Activated CD4-positive, alpha-beta T cell treated with anti-CD3 and anti-CD28 coated beads, Interleukin-2, amount 10 ng/mL, durations not matched to agents 7 days and 5 days (primary cell): ENCODE measurements at regions not wholly inside any gene's neighbourhood (a gene's known extent, or its start where the extent isn't known, plus 50 kb on each side); places are given as distances from the start of the nearest gene placed in this dataset.

ENCODE experiments used
- CTCF ChIA-PET: fragments of 350-600 bp; sonication (Branson Sonifier 250); formaldehyde crosslinking; loops from one replicate; lab custom pipeline; 2021; ENCODE audit warnings: antibody characterized with exemption; lab: Charles Lee
- POLR2A ChIA-PET: fragments of 350-600 bp; sonication (Branson Sonifier 250); formaldehyde crosslinking; loops from one replicate; lab custom pipeline; 2021; ENCODE audit warnings: antibody characterized with exemption; lab: Charles Lee
- DNase-seq: peaks from one replicate; pipeline ENCODE4 v3.0.0-alpha.2; 2020
- H3K27ac Mint-ChIP-seq: one replicate; pipeline ENCODE4 v1.8.0; 2021; ENCODE audit warnings: mild to moderate bottlenecking, moderate library complexity, mixed read lengths
- H3K27me3 Mint-ChIP-seq: one replicate; pipeline ENCODE4 v1.8.0; 2021; ENCODE audit warnings: mixed read lengths
- H3K36me3 Mint-ChIP-seq: one replicate; pipeline ENCODE4 v1.8.0; 2021; ENCODE audit warnings: low read depth, mixed read lengths
- H3K4me1 Mint-ChIP-seq: one replicate; pipeline ENCODE4 v1.8.0; 2021; ENCODE audit warnings: mixed read lengths
- H3K4me3 Mint-ChIP-seq: one replicate; pipeline ENCODE4 v1.8.0; 2021; ENCODE audit warnings: mild to moderate bottlenecking, moderate library complexity, mixed read lengths
- H3K9me3 Mint-ChIP-seq: one replicate; pipeline ENCODE4 v1.8.0; 2021; ENCODE audit warnings: mixed read lengths

DNA sequence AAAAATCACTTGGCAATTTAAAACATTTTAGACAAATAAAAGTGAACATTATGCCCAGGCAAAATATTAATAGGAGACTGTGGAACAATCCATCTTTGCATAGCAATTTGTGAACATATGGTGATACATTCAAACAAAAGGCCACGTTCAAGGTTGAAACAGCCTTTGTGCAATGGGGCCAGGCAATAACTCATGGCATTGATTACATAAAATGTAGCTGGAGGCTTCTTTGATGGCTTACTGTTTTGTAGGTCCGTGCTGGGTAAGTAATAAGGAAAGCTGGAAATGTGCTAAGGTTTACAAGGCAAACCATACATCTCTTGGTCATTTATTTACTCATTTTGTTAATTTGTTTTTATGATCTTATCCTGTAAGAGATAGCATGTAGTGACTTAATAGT is 651.8 kb downstream of the KCTD16 start:
- Mint-ChIP-seq H3K4me1 (no peaks in the 10 kb centered on the region), H3K27ac (no peak overlapping the region), H3K27me3 (no peaks in the 10 kb centered on the region), H3K36me3 (no peaks in the 10 kb centered on the region), H3K9me3 (no peaks in the 10 kb centered on the region), H3K4me3 (no peak overlapping the region)
- no peak for DNase-seq
- CTCF ChIA-PET: no interaction called here
- POLR2A ChIA-PET: no interaction called here

DNA sequence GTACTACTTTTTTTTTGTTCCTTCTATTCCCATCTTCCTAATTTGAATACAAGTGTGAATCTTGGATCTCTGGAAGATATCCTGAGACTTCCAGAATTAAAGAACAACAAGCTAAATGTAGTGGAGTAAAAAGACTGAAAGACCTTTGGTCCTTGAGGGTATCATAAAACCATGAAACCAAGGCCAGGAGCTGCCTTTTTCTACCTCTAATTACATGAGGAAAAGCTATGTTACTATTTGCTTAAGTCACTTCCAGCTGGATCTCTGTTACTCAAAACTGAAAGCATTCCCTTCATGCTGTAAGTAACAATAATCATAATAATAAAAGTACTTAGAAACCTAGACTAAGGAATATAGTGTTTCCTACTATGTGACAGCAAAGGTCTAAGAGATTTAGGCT is 649.6 kb downstream of the KCTD16 start:
- H3K27me3 Mint-ChIP-seq: no peaks in the 10 kb centered on the region
- ChIA-PET POLR2A (no interaction called here), CTCF (no interaction called here)
- no peak for DNase-seq
- H3K9me3 Mint-ChIP-seq: no peaks in the 10 kb centered on the region
- no peak overlapping the region for H3K27ac Mint-ChIP-seq
- H3K36me3 Mint-ChIP-seq: no peaks in the 10 kb centered on the region
- H3K4me3 Mint-ChIP-seq: no peak overlapping the region
- H3K4me1 Mint-ChIP-seq: no peaks in the 10 kb centered on the region

DNA sequence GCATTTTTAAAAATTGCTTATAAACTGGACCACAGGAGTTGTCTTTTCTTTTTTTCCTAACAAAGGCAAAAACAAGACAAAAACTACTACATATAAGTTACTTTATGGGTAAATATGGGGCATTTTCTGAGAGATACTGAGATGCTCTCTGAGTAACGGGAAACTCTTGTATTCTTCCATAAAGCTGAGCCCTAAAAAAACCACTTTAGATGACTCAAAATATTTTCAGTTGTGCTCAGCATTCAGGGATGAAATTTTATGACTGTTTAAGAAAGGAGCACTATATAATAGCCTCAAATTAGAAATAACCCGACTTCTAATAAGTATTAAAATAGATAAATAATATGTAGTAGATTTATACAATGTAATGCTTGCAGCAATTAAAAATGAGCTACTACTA is 644.5 kb downstream of the KCTD16 start:
- no peak overlapping the region for H3K4me3 Mint-ChIP-seq
- H3K27me3 Mint-ChIP-seq: no peaks in the 10 kb centered on the region
- ChIA-PET CTCF (no interaction called here), POLR2A (no interaction called here)
- no peaks in the 10 kb centered on the region for H3K4me1 Mint-ChIP-seq
- H3K9me3 Mint-ChIP-seq: no peaks in the 10 kb centered on the region
- H3K36me3 Mint-ChIP-seq: no peaks in the 10 kb centered on the region
- DNase-seq: no peak
- H3K27ac Mint-ChIP-seq: no peak overlapping the region

GRCh38 chr5:144812763-144813162 is 642.1 kb downstream of the KCTD16 start:
- Mint-ChIP-seq H3K27ac (no peak overlapping the region), H3K27me3 (no peaks in the 10 kb centered on the region), H3K4me1 (no peaks in the 10 kb centered on the region), H3K4me3 (no peak overlapping the region), H3K36me3 (no peaks in the 10 kb centered on the region), H3K9me3 (no peaks in the 10 kb centered on the region)
- ChIA-PET POLR2A (no interaction called here), CTCF (no interaction called here)
- no peak for DNase-seq

DNA sequence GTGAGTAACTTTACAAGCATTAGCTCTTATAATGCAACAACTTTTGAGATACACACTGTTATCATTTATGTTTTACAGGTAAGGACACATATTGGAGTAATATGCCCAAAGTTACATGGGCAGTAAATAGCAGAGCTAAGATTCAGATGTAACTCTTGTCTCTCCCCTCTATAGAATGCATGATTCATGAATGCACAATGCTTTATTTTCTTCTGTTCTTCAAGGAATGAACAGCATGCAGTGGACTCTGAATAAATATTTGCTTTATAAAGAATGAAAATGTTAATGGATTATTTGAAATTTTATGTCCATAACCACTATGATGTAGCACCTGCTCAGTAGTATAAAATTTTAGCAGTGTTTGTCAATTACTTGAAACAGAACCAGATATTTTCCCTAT is 629.5 kb downstream of the KCTD16 start:
- no peak overlapping the region for H3K27ac Mint-ChIP-seq
- peaks cover 3% of the 10 kb centered on the region for H3K9me3 Mint-ChIP-seq
- H3K27me3 Mint-ChIP-seq: no peaks in the 10 kb centered on the region
- H3K36me3 Mint-ChIP-seq: no peaks in the 10 kb centered on the region
- H3K4me3 Mint-ChIP-seq: no peak overlapping the region
- ChIA-PET CTCF (no interaction called here), POLR2A (no interaction called here)
- DNase-seq: no peak
- no peaks in the 10 kb centered on the region for H3K4me1 Mint-ChIP-seq

DNA sequence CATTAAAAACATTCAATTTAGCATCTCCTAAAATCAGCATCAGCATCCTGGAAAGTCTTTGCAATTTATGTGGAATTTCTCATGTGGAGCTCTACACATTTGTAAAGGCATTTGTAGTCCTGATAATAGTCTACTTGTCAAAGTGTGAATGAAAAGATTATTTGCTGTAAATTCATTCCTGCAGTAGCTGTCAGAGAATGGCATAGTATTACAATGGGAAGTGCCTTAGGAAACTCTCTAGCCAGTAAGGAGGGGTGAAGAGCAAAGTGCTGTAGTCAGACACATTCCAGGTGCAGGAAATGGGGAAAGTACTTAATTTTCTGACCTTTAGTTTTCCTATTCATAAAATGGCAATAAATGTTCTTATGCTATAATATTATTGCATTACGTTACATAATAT is 627.9 kb downstream of the KCTD16 start:
- Mint-ChIP-seq H3K36me3 (no peaks in the 10 kb centered on the region), H3K4me1 (no peaks in the 10 kb centered on the region), H3K9me3 (peaks cover 3% of the 10 kb centered on the region), H3K4me3 (no peak overlapping the region), H3K27ac (no peak overlapping the region), H3K27me3 (no peaks in the 10 kb centered on the region)
- DNase-seq: no peak
- POLR2A ChIA-PET: no interaction called here
- CTCF ChIA-PET: no interaction called here

DNA sequence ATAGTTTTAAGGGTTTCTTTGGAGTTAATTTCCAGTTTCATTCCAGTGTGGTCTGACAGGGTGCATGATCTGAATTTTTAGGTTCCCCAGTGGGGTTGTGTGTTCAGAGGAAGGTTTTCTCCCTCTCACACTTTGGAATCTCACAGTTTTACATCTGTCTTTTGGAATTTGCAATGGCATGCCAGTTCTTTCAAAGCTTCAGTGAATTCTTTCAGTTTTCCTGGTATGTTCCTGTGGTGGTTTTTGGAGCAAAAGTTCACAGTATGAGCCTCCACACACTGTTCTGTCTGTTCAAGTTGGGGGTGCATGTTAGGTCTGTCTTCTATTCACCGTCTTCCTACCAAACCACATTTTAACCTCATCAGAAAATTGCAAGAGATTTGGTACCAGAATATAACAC is 624.2 kb downstream of the KCTD16 start:
- ChIA-PET POLR2A (no interaction called here), CTCF (no interaction called here)
- Mint-ChIP-seq H3K36me3 (no peaks in the 10 kb centered on the region), H3K4me3 (no peak overlapping the region), H3K4me1 (no peaks in the 10 kb centered on the region), H3K27ac (no peak overlapping the region), H3K9me3 (peaks cover 2% of the 10 kb centered on the region), H3K27me3 (no peaks in the 10 kb centered on the region)
- no peak for DNase-seq

- no peaks in the 10 kb centered on the region for H3K36me3 Mint-ChIP-seq
- DNase-seq: no peak
- ChIA-PET CTCF (no interaction called here), POLR2A (no interaction called here)
- H3K27me3 Mint-ChIP-seq: no peaks in the 10 kb centered on the region
- no peaks in the 10 kb centered on the region for H3K4me1 Mint-ChIP-seq
- peaks cover 2% of the 10 kb centered on the region for H3K9me3 Mint-ChIP-seq
- no peak overlapping the region for H3K27ac Mint-ChIP-seq
- H3K4me3 Mint-ChIP-seq: no peak overlapping the region
Observed at GRCh38 chr5:144788556-144788955, 617.9 kb downstream of the KCTD16 start.

GRCh38 chr5:144788046-144788445 is 617.4 kb downstream of the KCTD16 start:
- H3K9me3 Mint-ChIP-seq: no peaks in the 10 kb centered on the region
- no peak overlapping the region for H3K27ac Mint-ChIP-seq
- no peak for DNase-seq
- H3K36me3 Mint-ChIP-seq: no peaks in the 10 kb centered on the region
- CTCF ChIA-PET: no interaction called here
- no peaks in the 10 kb centered on the region for H3K27me3 Mint-ChIP-seq
- H3K4me1 Mint-ChIP-seq: no peaks in the 10 kb centered on the region
- H3K4me3 Mint-ChIP-seq: no peak overlapping the region
- POLR2A ChIA-PET: no interaction called here

DNA sequence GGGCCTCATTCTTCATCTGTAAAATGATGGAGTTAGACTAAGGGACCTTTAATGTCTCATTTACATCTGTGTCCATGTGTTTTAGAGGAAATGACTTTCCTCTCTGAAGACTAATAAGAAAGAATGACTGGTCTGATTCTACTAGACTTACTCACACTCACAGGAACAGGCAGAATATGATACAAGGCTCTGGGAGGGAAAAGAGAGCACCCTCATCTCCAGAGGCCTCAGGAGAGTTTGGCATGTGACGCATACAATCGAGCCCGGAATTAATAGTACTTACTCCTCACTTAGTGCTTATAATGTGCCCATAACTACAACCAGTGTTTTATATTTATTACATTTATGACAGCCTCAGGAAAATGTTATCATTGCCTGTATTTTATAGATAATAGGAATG is 608.7 kb downstream of the KCTD16 start:
- POLR2A ChIA-PET: no interaction called here
- no peaks in the 10 kb centered on the region for H3K4me1 Mint-ChIP-seq

GRCh38 chr5:144778561-144778960 is 607.9 kb downstream of the KCTD16 start:
- no peak for DNase-seq
- no peaks in the 10 kb centered on the region for H3K27me3 Mint-ChIP-seq
- POLR2A ChIA-PET: no interaction called here
- H3K36me3 Mint-ChIP-seq: no peaks in the 10 kb centered on the region
- no peak overlapping the region for H3K27ac Mint-ChIP-seq
- H3K4me1 Mint-ChIP-seq: no peaks in the 10 kb centered on the region
- H3K9me3 Mint-ChIP-seq: no peaks in the 10 kb centered on the region
- CTCF ChIA-PET: no interaction called here
- no peak overlapping the region for H3K4me3 Mint-ChIP-seq

More for the DNA sequence above, 608.7 kb downstream of the KCTD16 start:
- H3K27ac Mint-ChIP-seq: no peak overlapping the region
- DNase-seq: no peak
- H3K27me3 Mint-ChIP-seq: no peaks in the 10 kb centered on the region
- H3K9me3 Mint-ChIP-seq: no peaks in the 10 kb centered on the region
- CTCF ChIA-PET: no interaction called here
- no peaks in the 10 kb centered on the region for H3K36me3 Mint-ChIP-seq
- no peak overlapping the region for H3K4me3 Mint-ChIP-seq

- Mint-ChIP-seq H3K27me3 (no peaks in the 10 kb centered on the region), H3K36me3 (no peaks in the 10 kb centered on the region), H3K9me3 (no peaks in the 10 kb centered on the region), H3K27ac (no peak overlapping the region), H3K4me3 (no peak overlapping the region), H3K4me1 (no peaks in the 10 kb centered on the region)
- POLR2A ChIA-PET: no interaction called here
- no peak for DNase-seq
- CTCF ChIA-PET: no interaction called here
Observed at GRCh38 chr5:144774197-144774596, 603.5 kb downstream of the KCTD16 start.

DNA sequence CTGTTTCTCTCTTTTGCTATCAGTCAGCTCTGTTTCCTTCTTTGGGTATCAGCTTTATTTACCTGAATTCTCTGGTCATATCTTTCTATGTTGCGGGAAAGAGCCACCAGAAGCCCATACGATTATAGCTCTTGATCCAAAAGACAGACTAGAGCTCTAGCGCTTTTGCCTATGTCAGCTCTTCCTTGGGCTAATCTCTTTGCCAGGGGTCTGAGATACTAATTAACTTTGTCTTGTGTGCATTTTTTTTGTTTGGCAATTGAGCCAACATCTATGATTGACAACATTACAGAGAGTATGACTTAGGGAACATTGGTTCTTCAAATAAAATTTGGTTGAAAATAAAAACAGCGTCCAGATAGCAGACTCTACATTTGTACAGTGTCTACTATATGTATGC is 603.0 kb downstream of the KCTD16 start:
- no peak for DNase-seq
- no peaks in the 10 kb centered on the region for H3K27me3 Mint-ChIP-seq
- ChIA-PET POLR2A (no interaction called here), CTCF (no interaction called here)
- no peak overlapping the region for H3K27ac Mint-ChIP-seq
- H3K4me1 Mint-ChIP-seq: no peaks in the 10 kb centered on the region
- H3K9me3 Mint-ChIP-seq: no peaks in the 10 kb centered on the region
- H3K4me3 Mint-ChIP-seq: no peak overlapping the region
- no peaks in the 10 kb centered on the region for H3K36me3 Mint-ChIP-seq

- DNase-seq: no peak
- ChIA-PET POLR2A (no interaction called here), CTCF (interaction anchor here (0.6 kb wide), 1 partner anchor 272 kb away, joined by 3 read pairs; no protein-coding TSS in a partner anchor)
- no peaks in the 10 kb centered on the region for H3K9me3 Mint-ChIP-seq
- no peak overlapping the region for H3K27ac Mint-ChIP-seq
- H3K27me3 Mint-ChIP-seq: no peaks in the 10 kb centered on the region
- no peaks in the 10 kb centered on the region for H3K4me1 Mint-ChIP-seq
- H3K36me3 Mint-ChIP-seq: no peaks in the 10 kb centered on the region
- no peak overlapping the region for H3K4me3 Mint-ChIP-seq
Observed at GRCh38 chr5:144771802-144772201, 601.1 kb downstream of the KCTD16 start.
